SK-N-SH (cell line): ENCODE measurements at regions not wholly inside any gene's neighbourhood (a gene's known extent, or its start where the extent isn't known, plus 50 kb on each side); places are given as distances from the start of the nearest gene placed in this dataset.

Experiments
- CTCF ChIA-PET: fragments of 300-600, 350-600 bp; formaldehyde crosslinking; extraction: SDS; loops from one replicate; lab custom pipeline; 2021; lab: Yijun Ruan, JAX
- POLR2A ChIA-PET: fragments of 350-600 bp; sonication (Branson Sonifier 250); formaldehyde crosslinking; extraction: SDS; loops from one replicate; lab custom pipeline; 2020; ENCODE audit warnings: antibody characterized with exemption, inconsistent platforms; lab: Yijun Ruan, JAX
- DNase-seq: peaks from one replicate; pipeline ENCODE4 v3.0.0; 2012
- H2AFZ ChIP-seq: fragments of 200-600 bp; sonication (generic); 2 replicates; pipeline ENCODE4 v1.8.1; 2016; ENCODE audit warnings: antibody characterized with exemption, mild to moderate bottlenecking, low read depth
- H3F3A ChIP-seq: fragments of 200-600 bp; sonication (generic); replicated peaks from 2 replicates; pipeline ENCODE3; 2016; ENCODE audit warnings: antibody characterized with exemption, mild to moderate bottlenecking; ENCODE audit not compliant: insufficient read depth
- H3K27ac ChIP-seq, 2 experiments: fragments of 200-500 bp in 1 of 2; fragments of 200-600 bp in 1 of 2; sonication (Bioruptor generic) in 1 of 2; sonication (generic), shearing (Covaris generic) in 1 of 2; 2 replicates each; pipeline versions ENCODE4 v1.5.1 to v1.6.1; 2014 to 2016; ENCODE audit warnings: low read depth in 2 of 2, inconsistent platforms in 1 of 2, low read length in 1 of 2, mild to moderate bottlenecking in 1 of 2, mixed read lengths in 1 of 2
- H3K27me3 ChIP-seq: fragments of 200-600 bp; sonication (generic), shearing (Covaris generic); 2 replicates; pipeline ENCODE4 v1.6.1; 2016; ENCODE audit warnings: mixed run types; ENCODE audit not compliant: insufficient read depth
- H3K36me3 ChIP-seq, 2 experiments: fragments of 200-500 bp in 1 of 2; fragments of 200-600 bp in 1 of 2; sonication (Bioruptor generic) in 1 of 2; sonication (generic) in 1 of 2; replicated peaks in 1 of 2; 2 replicates each; pipeline versions ENCODE3 to v1.5.1; 2014 to 2016; ENCODE audit warnings: low read length in 1 of 2, mild to moderate bottlenecking in 1 of 2; ENCODE audit not compliant: insufficient read depth in 2 of 2, control insufficient read depth in 1 of 2
- H3K4me1 ChIP-seq, 2 experiments: fragments of 200-500 bp in 1 of 2; fragments of 200-600 bp in 1 of 2; sonication (Bioruptor generic) in 1 of 2; sonication (generic), shearing (Covaris generic) in 1 of 2; 2 replicates each; pipeline versions ENCODE4 v1.5.1 to v1.6.1; 2014 to 2016; ENCODE audit warnings: low read depth in 1 of 2, low read length in 1 of 2, mixed run types in 1 of 2; ENCODE audit not compliant: insufficient read depth in 2 of 2, control insufficient read depth in 1 of 2
- H3K4me2 ChIP-seq: fragments of 200-600 bp; sonication (generic), shearing (Covaris generic); 2 replicates; pipeline ENCODE4 v1.6.1; 2017; ENCODE audit warnings: mixed run types
- H3K4me3 ChIP-seq, 2 experiments: fragments of 200-500 bp in 1 of 2; fragments of 200-600 bp in 1 of 2; sonication (Bioruptor generic) in 1 of 2; sonication (generic), shearing (Covaris generic) in 1 of 2; 2 replicates each; pipeline versions ENCODE4 v1.5.1 to v1.8.1; 2014 to 2016; ENCODE audit warnings: low read depth in 2 of 2, inconsistent platforms in 1 of 2, low read length in 1 of 2, mild to moderate bottlenecking in 1 of 2, mixed read lengths in 1 of 2, moderate library complexity in 1 of 2
- H3K79me2 ChIP-seq: fragments of 200-600 bp; sonication (generic); 2 replicates; pipeline ENCODE4 v1.8.1; 2017; ENCODE audit warnings: mild to moderate bottlenecking; ENCODE audit not compliant: insufficient read depth
- H3K9ac ChIP-seq: fragments of 200-600 bp; sonication (generic); 2 replicates; pipeline ENCODE4 v1.6.1; 2017; ENCODE audit warnings: mixed run types
- H3K9me2 ChIP-seq: fragments of 200-600 bp; sonication (generic); 2 replicates; pipeline ENCODE4 v1.6.1; 2017; ENCODE audit warnings: mixed run types
- H3K9me3 ChIP-seq: fragments of 200-600 bp; sonication (generic); 2 replicates; pipeline ENCODE4 v1.6.1; 2017; ENCODE audit warnings: mixed run types, mild to moderate bottlenecking, moderate library complexity
- H4K20me1 ChIP-seq: fragments of 200-600 bp; sonication (generic); 2 replicates; pipeline ENCODE4 v1.6.1; 2017; ENCODE audit warnings: mild to moderate bottlenecking, mixed run types; ENCODE audit not compliant: insufficient read depth
- CHD2 ChIP-seq: fragments of 150-350 bp; IDR thresholded peaks from 2 replicates; pipeline ENCODE4 v1.6.1; 2018; ENCODE audit warnings: low read length; ENCODE audit not compliant: partially characterized antibody
- CTCF ChIP-seq: fragments of 200-600 bp; sonication (generic); IDR thresholded peaks from 2 replicates; pipeline ENCODE4 v1.6.1; 2017; ENCODE audit warnings: antibody characterized with exemption, mild to moderate bottlenecking, moderate library complexity
- EZH2phosphoT487 ChIP-seq: fragments of 200-600 bp; sonication (generic); IDR thresholded peaks from 2 replicates; pipeline ENCODE4 v1.6.1; 2017; ENCODE audit warnings: low read depth, mixed run types, mild to moderate bottlenecking, antibody characterized with exemption, moderate library complexity, borderline replicate concordance
- FOSL2 ChIP-seq: IDR thresholded peaks from 2 replicates; pipeline ENCODE4 v1.4.0; 2012; ENCODE audit warnings: low read depth, mild to moderate bottlenecking, moderate library complexity, borderline replicate concordance
- FOXJ3 ChIP-seq: sonication (generic); formaldehyde crosslinking; IDR thresholded peaks from 2 replicates; pipeline ENCODE4 v1.5.1; 2020; ENCODE audit warnings: mild to moderate bottlenecking, missing genetic modification reagents
- MEF2A ChIP-seq: IDR thresholded peaks from 2 replicates; pipeline ENCODE4 v1.4.0; 2012; ENCODE audit warnings: low read depth, borderline replicate concordance
- NFIC ChIP-seq: IDR thresholded peaks from 2 replicates; pipeline ENCODE4 v1.4.0; 2012; ENCODE audit warnings: borderline replicate concordance
- POLR2AphosphoS5 ChIP-seq: IDR thresholded peaks from 2 replicates; pipeline ENCODE4 v1.6.1; 2012; ENCODE audit warnings: low read depth, low read length
- RAD21 ChIP-seq: IDR thresholded peaks from 2 replicates; pipeline ENCODE4 v1.6.1; 2012; ENCODE audit warnings: mild to moderate bottlenecking, low read length
- RCOR1 ChIP-seq: fragments of 150-350 bp; IDR thresholded peaks from 2 replicates; pipeline ENCODE4 v1.6.1; 2017; ENCODE audit warnings: antibody characterized with exemption, low read length
- REST ChIP-seq: IDR thresholded peaks from 2 replicates; pipeline ENCODE4 v1.6.1; 2012; ENCODE audit warnings: mild to moderate bottlenecking, low read depth, low read length, moderate library complexity
- RFX5 ChIP-seq: IDR thresholded peaks from 2 replicates; pipeline ENCODE4 v1.6.1; 2012; ENCODE audit warnings: mild to moderate bottlenecking, improper control_type of control experiment, low read length
- RXRA ChIP-seq: IDR thresholded peaks from 2 replicates; pipeline ENCODE4 v1.4.0; 2012; ENCODE audit warnings: low read depth, mild to moderate bottlenecking, borderline replicate concordance
- SIN3A ChIP-seq: IDR thresholded peaks from 2 replicates; pipeline ENCODE4 v1.6.1; 2012; ENCODE audit warnings: low read depth, mild to moderate bottlenecking, low read length, moderate library complexity, borderline replicate concordance
- TCF12 ChIP-seq: IDR thresholded peaks from 2 replicates; pipeline ENCODE4 v1.4.0; 2012
- ZBTB33 ChIP-seq: IDR thresholded peaks from 2 replicates; pipeline ENCODE4 v1.4.0; 2012; ENCODE audit warnings: low read depth, borderline replicate concordance
- WGBS: methylation state at CpG from one replicate; pipeline ENCODE4 v1.1.6; 2017; ENCODE audit warnings: low lambda C conversion rate; 5-methylcytosine and 5-hydroxymethylcytosine counted together
- TF ChIP-seq, protein P1 (sequence below): IDR thresholded peaks from 2 replicates; pipeline ENCODE4 v1.4.0; 2012; ENCODE audit warnings: low read depth
- TF ChIP-seq, protein P2 (sequence below): fragments of 150-350 bp; IDR thresholded peaks from 2 replicates; pipeline ENCODE4 v1.6.1; 2017; ENCODE audit warnings: antibody characterized with exemption, low read length, low read depth, borderline replicate concordance

DNA sequence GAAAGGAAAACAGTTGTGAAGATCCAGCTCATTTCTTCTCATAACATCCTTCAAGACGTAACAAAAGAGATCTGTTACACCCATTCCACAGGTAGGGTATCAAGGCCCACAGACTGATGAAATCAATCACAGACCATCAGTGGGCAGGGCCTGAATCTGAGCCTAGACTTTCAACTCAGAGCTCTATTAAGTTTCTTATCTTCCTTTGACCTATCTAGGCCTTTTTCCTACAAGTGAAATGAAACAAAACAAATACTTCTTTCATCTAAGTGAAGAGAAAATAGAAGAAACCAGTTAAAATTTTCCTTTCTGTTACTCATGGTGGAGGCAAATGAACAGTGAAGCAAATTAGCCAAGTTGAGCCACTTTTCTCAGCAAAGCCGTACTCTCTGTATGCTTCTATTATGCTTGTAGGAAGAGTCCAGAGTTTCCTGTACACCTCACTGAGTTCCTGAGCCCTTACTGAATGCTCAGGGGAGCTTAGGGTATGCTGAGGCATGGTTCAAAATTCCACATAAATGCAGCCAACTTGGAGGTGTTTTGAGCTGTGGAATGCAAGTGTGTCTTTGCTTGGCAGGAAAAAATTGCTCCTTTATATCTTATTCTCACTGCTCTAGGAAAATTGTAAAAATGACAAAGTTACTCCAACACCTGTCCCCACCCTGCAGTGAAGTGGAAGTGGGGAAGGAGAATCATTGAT, 91.9 kb downstream of the FEM1C start:
- Histone ChIP-seq H3K36me3 (no peaks in the 10 kb centered on the region), H3F3A (peaks cover 7% of the 10 kb centered on the region), H3K4me1 (peaks cover 0 to 18% of the 10 kb centered on the region in 2 experiments; a peak in 1 of 4 replicates), H3K4me3 (no peak overlapping the region), H2AFZ (no peak overlapping the region), H3K9ac (no peak overlapping the region), H4K20me1 (no peaks in the 10 kb centered on the region), H3K27me3 (no peaks in the 10 kb centered on the region), H3K4me2 (no peak overlapping the region), H3K9me2 (no peaks in the 10 kb centered on the region), H3K79me2 (no peaks in the 10 kb centered on the region), H3K9me3 (no peaks in the 10 kb centered on the region), H3K27ac (no peak overlapping the region)
- 90% methylated on average over 2 of the region's 2 CpGs for WGBS
- POLR2A ChIA-PET, result no interaction called here
- CTCF ChIA-PET, result no interaction called here
- no peak for DNase-seq
- TF ChIP-seq RCOR1, result no peak
- no peak for TF ChIP-seq TCF12
- TF ChIP-seq SIN3A, result no peak
- TF ChIP-seq MEF2A, result no peak
- TF ChIP-seq NFIC, result no peak
- TF ChIP-seq FOXJ3 (CRISPR knock-in tag), result no peak
- no peak for TF ChIP-seq EZH2phosphoT487
- TF ChIP-seq RXRA, result no peak

DNA sequence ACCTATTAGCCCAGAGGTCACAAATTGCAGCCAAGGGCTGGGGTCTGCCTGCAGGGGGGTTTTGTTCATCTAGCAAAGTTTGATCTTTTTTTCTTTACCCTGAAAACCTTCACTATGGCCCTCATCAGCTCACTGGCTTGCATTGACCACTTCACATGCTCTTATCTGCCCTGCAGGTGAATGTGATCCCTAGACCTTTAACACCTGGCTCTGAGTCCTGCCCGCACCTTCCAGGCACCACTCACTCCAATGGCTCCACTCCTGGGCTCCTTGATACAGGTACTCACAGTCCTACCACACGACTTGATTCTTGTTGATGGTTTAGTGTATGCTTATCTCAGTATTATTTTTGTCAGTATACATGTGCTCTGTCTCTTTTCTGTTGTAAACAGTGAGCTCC, 92.5 kb downstream of the FEM1C start:
- Histone ChIP-seq H3K4me3 (no peak overlapping the region), H3K27ac (no peak overlapping the region), H3F3A (peaks cover 7% of the 10 kb centered on the region), H3K9ac (no peak overlapping the region), H4K20me1 (no peaks in the 10 kb centered on the region), H3K4me1 (peaks cover 0 to 18% of the 10 kb centered on the region in 2 experiments; a peak in 1 of 4 replicates), H3K79me2 (no peaks in the 10 kb centered on the region), H3K4me2 (no peak overlapping the region), H3K36me3 (no peaks in the 10 kb centered on the region), H3K9me2 (no peaks in the 10 kb centered on the region), H3K9me3 (no peaks in the 10 kb centered on the region), H2AFZ (no peak overlapping the region), H3K27me3 (no peaks in the 10 kb centered on the region)
- no peak for DNase-seq
- no peak for TF ChIP-seq CHD2
- TF ChIP-seq ZBTB33, result no peak
- TF ChIP-seq NFIC, result no peak
- TF ChIP-seq FOSL2, result no peak
- no peak for TF ChIP-seq RAD21
- TF ChIP-seq RXRA, result no peak
- no peak for TF ChIP-seq RFX5
- TF ChIP-seq MEF2A, result no peak
- TF ChIP-seq TCF12, result no peak
- TF ChIP-seq POLR2AphosphoS5, result no peak
- no peak for TF ChIP-seq CTCF
- TF ChIP-seq, protein P1, sequence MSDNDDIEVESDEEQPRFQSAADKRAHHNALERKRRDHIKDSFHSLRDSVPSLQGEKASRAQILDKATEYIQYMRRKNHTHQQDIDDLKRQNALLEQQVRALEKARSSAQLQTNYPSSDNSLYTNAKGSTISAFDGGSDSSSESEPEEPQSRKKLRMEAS, result no peak
- TF ChIP-seq, protein P2, sequence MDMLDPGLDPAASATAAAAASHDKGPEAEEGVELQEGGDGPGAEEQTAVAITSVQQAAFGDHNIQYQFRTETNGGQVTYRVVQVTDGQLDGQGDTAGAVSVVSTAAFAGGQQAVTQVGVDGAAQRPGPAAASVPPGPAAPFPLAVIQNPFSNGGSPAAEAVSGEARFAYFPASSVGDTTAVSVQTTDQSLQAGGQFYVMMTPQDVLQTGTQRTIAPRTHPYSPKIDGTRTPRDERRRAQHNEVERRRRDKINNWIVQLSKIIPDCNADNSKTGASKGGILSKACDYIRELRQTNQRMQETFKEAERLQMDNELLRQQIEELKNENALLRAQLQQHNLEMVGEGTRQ, result no peak
- no peak for TF ChIP-seq REST
- ChIA-PET CTCF (no interaction called here), POLR2A (no interaction called here)
- WGBS, result 78% methylated on average over 2 of the region's 2 CpGs
